ENCODE measurements at regions not wholly inside any gene's neighbourhood (a gene's known extent, or its start where the extent isn't known, plus 50 kb on each side); places are given as distances from the start of the nearest gene placed in this dataset.

DNA sequence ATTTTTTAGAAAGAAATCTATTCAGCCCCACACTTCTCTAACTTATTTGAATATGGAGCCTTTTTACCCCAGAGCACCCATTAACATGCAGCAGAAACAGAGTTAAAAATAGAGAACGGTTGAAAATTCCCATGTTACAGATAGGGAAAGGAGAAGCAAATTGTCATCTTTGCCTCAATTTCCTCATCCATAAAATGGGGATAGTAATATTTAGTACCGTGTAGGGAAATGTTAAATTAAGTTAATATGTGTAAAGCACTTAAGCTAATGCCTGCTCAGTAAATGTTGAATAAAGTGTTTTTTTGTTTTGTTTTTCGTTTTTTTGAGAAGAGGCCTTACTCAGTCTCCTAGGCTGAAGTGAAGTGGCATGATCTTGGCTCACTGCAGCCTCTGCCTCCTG is 50.3 kb downstream of the NAV1 start:
- no peak for FAIRE-seq

- FAIRE-seq: no peak
Observed at GRCh38 chr1:201590474-201590873, 51.5 kb downstream of the NAV1 start.

GRCh38 chr1:201591348-201591747 is 52.4 kb downstream of the NAV1 start:
- no peak for FAIRE-seq

GRCh38 chr1:201591981-201592380 is 53.1 kb downstream of the NAV1 start:
- no peak for FAIRE-seq

- no peak for FAIRE-seq
Observed at GRCh38 chr1:201593200-201593921, 54.4 kb downstream of the NAV1 start.

GRCh38 chr1:201594575-201595245 is 55.8 kb downstream of the NAV1 start:
- no peak for FAIRE-seq

GRCh38 chr1:201595381-201595780 is 56.5 kb downstream of the NAV1 start:
- FAIRE-seq: no peak

- FAIRE-seq: no peak
Observed at GRCh38 chr1:201596101-201596868, 57.4 kb downstream of the NAV1 start.

- FAIRE-seq: peak; percentile 98
Observed at GRCh38 chr1:201597551-201598230, 58.8 kb downstream of the NAV1 start.

- no peak for FAIRE-seq
Observed at GRCh38 chr1:201598396-201598795, 59.5 kb downstream of the NAV1 start.

DNA sequence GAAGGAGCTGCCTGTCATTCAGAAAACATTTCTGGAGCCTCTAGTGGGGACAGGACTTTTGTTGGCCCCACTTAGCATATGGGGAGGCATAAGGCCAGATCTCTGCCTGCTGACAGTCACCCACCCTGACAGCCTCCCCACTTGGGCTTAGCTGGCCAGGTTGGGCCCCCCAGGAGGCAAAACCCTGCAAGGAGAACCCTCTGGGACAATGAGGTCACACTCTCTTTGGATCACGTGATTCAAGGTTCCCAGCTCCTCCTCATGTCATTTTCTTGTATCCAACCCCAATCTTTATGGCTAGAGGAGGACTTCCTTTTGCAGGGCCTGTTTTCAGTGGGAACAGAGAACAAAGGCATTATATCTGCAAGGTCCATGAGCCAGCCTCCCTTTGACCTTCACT is 60.0 kb downstream of the NAV1 start:
- no peak for FAIRE-seq

GRCh38 chr1:201599548-201599947 is 60.6 kb downstream of the NAV1 start:
- FAIRE-seq: no peak

DNA sequence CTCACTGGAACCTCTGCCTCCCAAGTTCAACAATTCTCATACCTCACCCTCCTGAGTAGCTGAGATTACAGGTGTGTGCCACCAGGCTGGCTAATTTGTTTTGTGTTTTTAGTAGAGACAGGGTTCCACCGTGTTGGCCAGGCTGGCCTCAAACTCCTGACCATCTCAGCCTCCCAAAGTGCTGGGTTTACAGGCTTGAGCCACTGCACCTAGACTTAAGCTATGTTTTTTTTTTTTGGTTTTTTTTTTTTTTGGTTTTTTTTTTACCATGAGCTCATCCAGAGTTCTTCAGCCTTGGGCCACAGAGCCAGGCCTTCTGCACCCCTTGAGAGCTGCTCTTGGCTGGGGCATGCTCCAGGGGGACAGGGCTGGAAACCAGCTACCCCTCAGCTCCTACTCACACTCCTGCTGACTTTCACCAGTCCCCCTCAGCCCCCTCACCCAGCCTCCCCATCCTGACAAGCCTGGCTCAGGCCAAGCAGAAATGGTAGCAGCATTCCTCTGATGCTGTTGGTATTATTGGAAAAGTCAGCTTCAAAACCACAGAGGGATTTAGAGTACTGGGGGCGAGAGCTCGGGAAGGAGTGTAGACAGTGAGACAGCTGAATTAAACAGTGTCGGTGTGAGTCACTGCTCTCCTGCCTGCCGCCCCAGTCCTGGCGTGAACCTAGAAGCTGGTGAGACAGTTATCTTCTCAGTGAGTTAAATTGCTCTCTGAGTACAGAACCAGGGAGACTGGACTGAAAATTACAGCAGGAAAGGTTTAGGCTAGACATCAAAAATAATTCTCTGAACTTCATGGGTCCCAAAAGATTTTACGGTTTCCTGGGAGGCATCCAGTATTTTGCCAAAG is 63.7 kb downstream of the NAV1 start:
- no peak for FAIRE-seq

- FAIRE-seq: no peak
Observed at GRCh38 chr1:201603613-201604232, 64.8 kb downstream of the NAV1 start.

DNA sequence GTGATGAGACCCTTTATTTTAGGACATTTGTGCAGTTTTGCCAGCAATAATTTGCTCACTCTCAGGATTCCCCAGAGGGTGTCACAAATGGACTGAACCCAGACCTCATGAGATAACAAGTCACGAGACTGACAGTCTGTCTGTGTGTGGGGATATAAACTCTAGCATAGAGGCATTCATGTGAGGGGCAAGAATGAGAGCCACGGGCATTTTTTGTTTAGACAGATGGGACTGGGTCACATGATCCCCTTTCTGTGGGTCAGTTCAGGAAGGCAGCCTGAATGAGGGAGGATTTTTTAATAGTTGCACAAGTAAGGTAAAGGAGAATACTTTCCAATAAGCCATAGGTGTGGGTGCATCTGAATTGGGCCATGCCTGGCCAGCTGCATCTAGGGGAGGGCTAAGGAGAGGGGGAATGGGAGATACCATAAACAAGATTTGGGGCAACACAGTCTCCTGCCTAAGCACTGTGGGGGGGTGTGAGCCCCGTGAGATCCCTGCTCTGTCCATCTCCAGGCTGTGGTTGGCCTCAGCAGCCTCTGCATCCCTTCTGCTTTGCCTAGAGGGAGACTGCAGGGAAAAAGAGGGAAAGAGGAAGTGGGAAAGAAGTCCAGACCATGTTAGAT is 66.6 kb downstream of the NAV1 start:
- FAIRE-seq: no peak

DNA sequence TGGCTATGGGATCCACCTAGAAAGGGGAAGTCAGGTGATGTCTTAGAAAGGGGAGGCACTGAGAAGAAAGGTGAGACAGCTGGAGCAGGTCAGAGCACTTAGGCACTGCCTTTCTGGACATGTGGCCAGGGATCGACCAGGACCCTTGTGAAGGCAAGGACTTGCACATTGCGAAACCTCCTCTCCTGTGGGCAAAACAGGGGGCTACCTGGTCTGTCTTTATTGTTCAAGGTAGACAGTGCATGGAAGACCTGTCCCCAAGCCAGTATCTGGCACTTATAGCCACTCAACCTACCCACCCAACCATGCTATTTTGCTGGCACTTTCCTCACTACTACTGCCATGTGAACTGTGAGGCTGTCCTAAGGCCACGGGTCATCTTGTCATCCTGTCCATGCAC is 67.2 kb downstream of the NAV1 start:
- FAIRE-seq: no peak

GRCh38 chr1:201606623-201607022 is 67.7 kb downstream of the NAV1 start:
- no peak for FAIRE-seq

- no peak for FAIRE-seq
Observed at GRCh38 chr1:201608635-201609395, 69.9 kb downstream of the NAV1 start.

GRCh38 chr1:201609661-201610318 is 70.9 kb downstream of the NAV1 start:
- no peak for FAIRE-seq

GRCh38 chr1:201610858-201611257 is 71.9 kb downstream of the NAV1 start:
- no peak for FAIRE-seq

Data from islet of Langerhans (tissue), 1 donor.